GM18511 (cell line): ENCODE measurements at regions not wholly inside any gene's neighbourhood (a gene's known extent, or its start where the extent isn't known, plus 50 kb on each side); places are given as distances from the start of the nearest gene placed in this dataset.

Experiments
- ATAC-seq: cut with Tn5 transposase; IDR thresholded peaks from one replicate; pipeline ENCODE4 v1.9.1; 2021; ENCODE audit warnings: mild to moderate bottlenecking, moderate library complexity; ENCODE audit not compliant: unreplicated experiment

- ATAC-seq, result no peak
Observed at GRCh38 chr3:186487819-186488218, 56.4 kb downstream of the CRYGS start.

- ATAC-seq, result no peak
Observed at GRCh38 chr3:186487037-186487436, 57.1 kb downstream of the CRYGS start.

GRCh38 chr3:186483611-186484340 is 60.4 kb downstream of the CRYGS start:
- no peak for ATAC-seq

DNA sequence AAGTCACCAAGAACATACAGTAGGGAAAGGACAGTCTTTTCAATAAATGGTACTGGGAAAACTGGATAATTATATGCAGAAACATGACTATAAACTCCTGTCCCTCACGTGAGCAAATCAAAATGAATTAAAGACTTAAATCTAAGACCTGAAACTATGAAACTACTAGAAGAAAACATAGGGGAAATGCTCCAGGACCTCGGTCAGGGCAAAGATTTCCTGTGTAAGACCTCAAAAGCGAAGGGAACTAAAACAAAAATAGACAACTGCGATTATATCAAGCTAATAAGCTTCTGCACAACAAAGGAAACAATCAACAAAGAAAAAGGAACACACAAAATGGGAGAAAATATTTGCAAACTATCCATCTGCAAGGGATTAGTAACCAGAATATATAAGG is 62.7 kb downstream of the CRYGS start:
- ATAC-seq, result no peak

GRCh38 chr3:186477876-186478275 is 66.3 kb downstream of the CRYGS start:
- ATAC-seq, result no peak

GRCh38 chr3:186477033-186477432 is 67.1 kb downstream of the CRYGS start:
- no peak for ATAC-seq

DNA sequence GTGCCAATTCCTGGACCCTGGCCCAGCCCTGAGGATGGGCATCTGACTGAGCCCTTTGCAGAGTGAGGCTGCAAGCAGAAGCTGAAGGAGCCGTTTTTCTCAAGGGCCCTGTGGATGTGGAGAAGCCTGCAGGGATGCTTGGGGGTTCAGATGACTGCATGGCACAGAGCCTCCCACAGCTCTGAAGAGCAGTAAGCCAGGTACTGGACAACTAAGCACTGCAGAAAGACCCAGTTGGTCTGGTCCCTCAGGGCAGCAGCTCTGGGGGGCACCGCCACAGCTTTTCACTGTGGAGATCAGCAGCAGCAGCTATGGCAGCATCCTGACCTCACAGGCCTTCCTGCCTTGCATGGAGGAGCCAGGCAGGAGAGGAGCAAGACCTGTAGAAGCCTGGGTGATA is 67.6 kb downstream of the CRYGS start:
- no peak for ATAC-seq

DNA sequence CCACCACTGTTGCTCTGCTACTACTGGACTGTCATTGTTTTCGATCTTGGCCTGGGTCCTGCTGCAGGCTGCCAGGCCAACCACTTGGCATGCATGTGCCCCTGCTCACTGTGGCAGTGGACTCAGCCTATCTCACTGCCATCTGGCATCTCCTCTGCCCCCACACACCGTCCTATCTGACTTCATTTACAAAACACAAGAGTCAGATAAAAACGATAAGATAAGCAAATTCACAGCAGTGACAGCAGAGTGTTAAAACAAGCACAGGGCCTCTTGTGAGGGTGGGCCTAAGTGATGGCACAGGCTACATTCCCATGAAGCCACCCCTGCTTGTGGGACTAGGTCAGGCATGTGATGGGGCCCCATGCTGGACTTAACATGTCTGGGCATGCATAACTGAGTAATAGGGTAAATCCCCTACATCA is 68.1 kb downstream of the CRYGS start:
- ATAC-seq, result no peak

DNA sequence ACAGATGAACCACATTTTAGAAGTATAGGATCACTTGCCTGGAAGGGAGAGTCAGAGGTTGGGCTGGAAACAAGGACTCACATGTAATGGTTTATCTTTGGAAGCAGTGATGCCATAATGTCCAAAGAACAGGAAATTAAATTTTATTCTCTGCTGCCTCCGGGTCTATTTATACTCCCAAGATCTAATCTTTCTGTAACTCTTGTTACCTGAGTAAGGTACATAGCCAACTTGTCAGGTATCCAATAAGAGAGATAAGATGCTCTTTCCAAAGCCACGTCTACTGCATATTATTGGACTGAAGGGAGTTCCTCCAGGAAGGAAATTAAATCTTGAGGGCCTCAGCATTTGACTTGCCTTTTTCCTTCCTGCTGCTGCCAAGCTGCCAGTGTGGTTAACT is 71.0 kb downstream of the CRYGS start:
- ATAC-seq, result no peak

DNA sequence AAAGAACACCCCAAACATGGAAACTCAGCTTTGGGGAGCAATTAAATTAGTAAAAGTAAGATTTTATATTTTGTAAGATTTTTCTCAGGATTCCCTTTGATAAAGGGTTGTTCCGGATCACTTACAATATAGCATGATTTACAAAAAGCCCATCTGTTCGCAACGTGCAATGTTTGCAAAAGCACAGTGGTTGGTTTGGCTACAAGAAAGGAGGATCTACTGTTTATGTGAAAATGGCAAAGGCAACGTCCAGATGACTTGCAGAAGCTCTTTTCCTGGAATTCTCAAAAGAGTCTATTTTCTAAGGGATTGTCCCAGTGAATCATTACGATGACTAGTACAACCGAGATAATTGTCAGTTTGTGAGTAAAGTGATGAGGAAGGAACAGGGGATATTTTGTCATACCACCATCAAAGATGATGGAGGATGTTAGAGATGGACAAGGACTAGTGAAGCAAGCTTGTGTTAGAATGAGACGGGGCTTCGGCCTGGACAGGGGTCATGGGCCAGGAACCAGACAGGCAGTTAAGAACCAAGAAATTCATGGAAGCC is 71.6 kb downstream of the CRYGS start:
- ATAC-seq, result no peak

- ATAC-seq, result no peak
Observed at GRCh38 chr3:186471771-186472170, 72.4 kb downstream of the CRYGS start.

- no peak for ATAC-seq
Observed at GRCh38 chr3:186469525-186469924, 74.7 kb downstream of the CRYGS start.

- no peak for ATAC-seq
Observed at GRCh38 chr3:186467969-186468368, 76.2 kb downstream of the CRYGS start.

DNA sequence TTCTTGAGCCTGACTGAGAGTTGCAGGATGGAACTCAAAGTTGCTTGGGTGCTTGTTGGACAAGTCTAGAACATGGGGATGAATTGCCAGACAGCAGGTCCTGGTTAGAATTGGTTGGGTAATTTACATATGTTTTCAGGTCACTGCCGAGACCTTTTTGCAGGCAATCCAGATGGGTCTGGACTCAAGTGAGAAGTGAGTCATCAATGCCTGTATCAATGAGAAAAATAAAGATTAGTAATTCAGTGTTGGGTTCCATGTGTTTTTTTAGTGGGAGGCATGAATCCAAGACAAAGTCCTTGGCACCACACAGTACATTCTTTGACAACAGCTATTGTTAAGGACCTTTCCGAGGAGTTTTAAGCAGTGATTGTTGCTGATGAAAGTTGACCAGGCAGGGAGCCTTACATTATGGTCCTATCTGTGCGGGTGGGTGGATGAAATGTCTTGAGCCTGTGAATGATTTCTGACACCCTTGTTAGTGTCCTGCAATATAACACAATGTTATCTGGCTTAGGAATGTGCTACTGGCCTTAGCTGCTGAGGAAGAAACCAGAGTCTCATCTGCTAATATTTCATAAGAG is 77.7 kb downstream of the CRYGS start:
- ATAC-seq, result no peak

- no peak for ATAC-seq
Observed at GRCh38 chr3:186465508-186465907, 78.7 kb downstream of the CRYGS start.

DNA sequence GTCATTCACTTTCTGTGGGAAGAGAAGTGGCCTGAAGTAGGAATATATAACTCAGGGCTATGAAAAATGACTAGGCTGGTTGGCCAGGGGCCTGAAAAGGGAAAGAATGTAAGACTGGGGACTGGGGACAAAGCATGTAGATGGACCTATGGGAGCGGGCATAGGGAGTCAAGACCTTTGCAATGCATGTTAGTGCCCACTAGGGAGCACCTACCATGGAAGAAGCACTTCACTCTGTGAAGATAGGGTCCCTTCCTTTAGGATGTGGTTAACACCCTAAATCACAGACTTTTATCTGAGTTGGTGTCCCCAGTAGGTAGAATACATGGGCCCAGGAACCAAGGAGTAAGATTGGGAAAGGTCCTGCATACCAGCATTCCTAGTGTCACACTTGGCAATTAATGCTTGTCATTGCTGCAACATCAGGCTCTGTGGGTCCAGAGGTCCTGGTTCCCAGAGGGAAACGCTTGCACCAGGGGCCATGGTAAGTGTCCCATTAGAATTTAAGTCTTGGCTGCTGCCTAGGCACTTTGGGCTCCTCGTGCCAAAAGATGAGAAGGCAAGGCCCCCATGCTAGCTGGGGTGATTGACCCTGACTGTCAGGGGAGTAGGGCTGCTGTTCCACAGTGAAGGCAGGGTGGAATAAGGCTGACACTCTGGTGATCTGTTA is 79.6 kb downstream of the CRYGS start:
- ATAC-seq, result no peak

DNA sequence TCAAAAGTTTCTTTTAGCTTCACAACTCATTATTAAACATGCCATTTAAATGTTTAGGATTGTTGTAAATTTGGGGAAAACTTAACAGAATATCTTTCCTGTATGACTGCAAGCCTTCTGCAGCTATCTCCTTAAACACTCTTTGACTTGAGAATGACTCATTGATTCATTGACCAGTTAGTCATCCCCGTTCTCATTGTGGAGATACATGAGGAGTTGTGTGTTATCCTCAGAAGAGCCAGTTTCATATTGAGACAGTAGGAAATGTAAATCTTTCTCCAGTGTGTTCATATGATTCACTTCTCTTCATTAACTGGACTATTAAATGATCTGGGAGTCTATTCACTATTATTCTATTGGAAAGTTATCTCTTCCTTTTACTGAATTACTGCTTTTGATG is 83.0 kb downstream of the CRYGS start:
- ATAC-seq, result no peak

- no peak for ATAC-seq
Observed at GRCh38 chr3:186459108-186459467, 85.1 kb downstream of the CRYGS start.

DNA sequence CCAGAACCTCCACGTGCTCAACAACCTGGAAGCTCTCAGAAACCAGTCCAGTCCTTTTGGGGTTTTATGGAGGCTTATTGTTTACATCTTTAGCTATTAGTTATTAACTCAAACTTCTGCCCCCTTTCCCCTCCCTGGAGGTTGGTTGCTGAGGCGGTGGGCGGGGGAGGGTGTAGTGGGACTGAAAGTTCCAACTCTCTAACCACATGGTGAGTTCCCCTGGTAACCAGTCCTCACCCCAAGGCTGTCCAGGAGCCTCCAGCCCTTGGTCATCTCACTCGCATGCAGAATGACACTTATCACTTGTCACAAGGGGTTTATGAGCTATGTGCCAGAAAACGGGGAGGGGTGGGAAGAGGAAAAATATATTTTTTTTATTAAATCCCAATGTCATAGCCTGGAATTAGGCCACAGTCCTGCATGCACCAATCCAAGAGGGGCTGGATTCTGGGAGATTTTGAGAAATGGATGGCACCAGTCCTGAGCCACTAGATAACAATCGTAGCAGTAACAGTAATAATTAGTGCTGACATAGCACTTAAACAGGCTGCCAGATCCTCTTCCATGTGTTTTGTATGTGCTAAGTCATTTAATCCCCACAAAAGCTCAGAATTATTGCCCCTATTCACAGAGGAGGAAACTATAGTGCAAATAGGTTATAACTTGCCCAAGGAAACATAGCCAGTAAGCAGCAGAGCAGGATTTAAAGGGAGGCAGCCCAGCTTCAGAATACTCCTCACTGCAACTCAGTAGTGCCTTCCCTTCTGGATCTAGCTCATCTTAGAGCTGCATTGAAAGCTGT is 85.7 kb downstream of the CRYGS start:
- ATAC-seq, result peak; percentile 80

DNA sequence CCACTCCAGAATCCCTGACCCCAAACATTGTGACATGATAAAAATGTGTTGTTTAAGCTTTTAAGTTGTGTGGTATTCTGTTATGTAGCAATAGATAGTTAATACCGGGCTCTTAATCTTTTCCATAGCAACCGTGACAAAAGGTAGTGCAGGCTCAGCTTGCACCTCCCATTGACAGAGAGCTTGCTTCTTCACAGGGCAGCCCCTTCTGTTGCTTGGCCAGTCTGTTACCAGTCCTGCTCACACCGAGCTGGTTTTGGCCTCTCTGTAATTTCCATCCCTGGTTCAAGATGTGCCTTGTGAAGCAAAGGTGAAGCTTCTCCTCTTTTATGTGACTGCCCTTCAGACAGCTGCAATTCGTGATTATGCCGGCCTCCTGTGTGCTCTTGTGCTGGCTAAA is 86.9 kb downstream of the CRYGS start:
- ATAC-seq, result no peak

GRCh38 chr3:186456731-186457191 is 87.4 kb downstream of the CRYGS start:
- ATAC-seq, result no peak
